SK-N-SH treated with all-trans-retinoic acid at 6 μM for 48 hours (cell line): ENCODE measurements at regions not wholly inside any gene's neighbourhood (a gene's known extent, or its start where the extent isn't known, plus 50 kb on each side); places are given as distances from the start of the nearest gene placed in this dataset.

ENCODE experiments used
- BACH2 ChIP-seq: fragments of 250-450 bp; sonication (Bioruptor Pico); IDR thresholded peaks from 2 replicates; pipeline ENCODE4 v1.9.0; 2021; ENCODE audit warnings: mild to moderate bottlenecking, borderline replicate concordance
- OSR1 ChIP-seq: fragments of 250-450 bp; sonication (Bioruptor Pico); IDR thresholded peaks from 2 replicates; pipeline ENCODE4 v1.8.0; 2022; ENCODE audit warnings: moderate library complexity, mild to moderate bottlenecking, inconsistent platforms
- PPARA ChIP-seq: fragments of 250-450 bp; sonication (Bioruptor Pico); IDR thresholded peaks from 2 replicates; pipeline ENCODE4 v1.5.0; 2020; ENCODE audit warnings: mild to moderate bottlenecking, borderline replicate concordance
- ZNF70 ChIP-seq: fragments of 450-650 bp; formaldehyde crosslinking; IDR thresholded peaks from 2 replicates; pipeline ENCODE4 v1.5.0; 2020; ENCODE audit warnings: mild to moderate bottlenecking, moderate library complexity
- ZNF8 ChIP-seq: fragments of 450-650 bp; formaldehyde crosslinking; IDR thresholded peaks from 2 replicates; pipeline ENCODE4 v1.5.0; 2020; ENCODE audit warnings: mild to moderate bottlenecking, moderate library complexity

GRCh38 chr14:28098856-28099255 lies 667.7 kb upstream of the FOXG1 start:
- TF ChIP-seq PPARA (CRISPR knock-in tag) (no peak), ZNF70 (CRISPR knock-in tag) (no peak), BACH2 (CRISPR knock-in tag) (no peak), OSR1 (CRISPR knock-in tag) (no peak), ZNF8 (CRISPR knock-in tag) (no peak)
